GM06990 (cell line): ENCODE measurements at regions not wholly inside any gene's neighbourhood (a gene's known extent, or its start where the extent isn't known, plus 50 kb on each side); places are given as distances from the start of the nearest gene placed in this dataset.
"Not testable (repeated sequence)": the region's sequence is repeated elsewhere in the genome, so short reads cannot be mapped to it uniquely, and the experiment has no call there.

Experiments used
- DNase-seq: peaks from one replicate; pipeline ENCODE4 v3.0.0-alpha.2; 2011; ENCODE audit not compliant: insufficient read length; ENCODE audit errors: extremely low read depth
- H3K27me3 ChIP-seq: replicated peaks from 2 replicates; pipeline ENCODE4 v1.6.0; 2011; ENCODE audit warnings: low read length; ENCODE audit not compliant: control insufficient read depth, insufficient read depth
- H3K36me3 ChIP-seq: 2 replicates; pipeline ENCODE4 v1.5.1; 2011; ENCODE audit warnings: low read length; ENCODE audit not compliant: control insufficient read depth, insufficient read depth
- H3K4me3 ChIP-seq: replicated peaks from 2 replicates; pipeline ENCODE4 v1.5.1; 2011; ENCODE audit warnings: low read depth, mild to moderate bottlenecking, control low read depth, low read length
- TF ChIP-seq, protein P1 (sequence below): IDR thresholded peaks from 2 replicates; pipeline ENCODE4 v1.5.1; 2011; ENCODE audit warnings: low read length, control low read depth, mild to moderate bottlenecking, inconsistent platforms; ENCODE audit not compliant: insufficient read depth, poor library complexity, severe bottlenecking

DNA sequence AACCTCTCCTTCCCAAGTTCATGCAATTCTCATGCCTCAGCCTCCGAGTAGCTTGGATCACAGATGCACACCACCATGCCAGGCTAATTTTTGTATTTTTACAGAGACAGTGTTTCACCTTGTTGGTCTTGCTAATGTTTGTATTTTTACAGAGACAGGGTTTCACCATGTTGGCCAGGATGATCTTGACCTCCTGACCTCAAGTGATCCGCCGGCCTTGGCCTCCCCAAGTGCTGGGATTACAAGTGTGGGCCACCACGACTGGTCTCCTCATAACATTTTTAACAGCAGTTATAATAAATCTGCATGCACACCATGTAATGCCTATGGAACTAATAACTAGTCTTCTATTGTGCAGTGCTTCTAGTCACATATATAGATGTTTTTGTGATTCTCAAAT is 123.8 kb upstream of the VKORC1L1 start:
- TF ChIP-seq, protein P1, sequence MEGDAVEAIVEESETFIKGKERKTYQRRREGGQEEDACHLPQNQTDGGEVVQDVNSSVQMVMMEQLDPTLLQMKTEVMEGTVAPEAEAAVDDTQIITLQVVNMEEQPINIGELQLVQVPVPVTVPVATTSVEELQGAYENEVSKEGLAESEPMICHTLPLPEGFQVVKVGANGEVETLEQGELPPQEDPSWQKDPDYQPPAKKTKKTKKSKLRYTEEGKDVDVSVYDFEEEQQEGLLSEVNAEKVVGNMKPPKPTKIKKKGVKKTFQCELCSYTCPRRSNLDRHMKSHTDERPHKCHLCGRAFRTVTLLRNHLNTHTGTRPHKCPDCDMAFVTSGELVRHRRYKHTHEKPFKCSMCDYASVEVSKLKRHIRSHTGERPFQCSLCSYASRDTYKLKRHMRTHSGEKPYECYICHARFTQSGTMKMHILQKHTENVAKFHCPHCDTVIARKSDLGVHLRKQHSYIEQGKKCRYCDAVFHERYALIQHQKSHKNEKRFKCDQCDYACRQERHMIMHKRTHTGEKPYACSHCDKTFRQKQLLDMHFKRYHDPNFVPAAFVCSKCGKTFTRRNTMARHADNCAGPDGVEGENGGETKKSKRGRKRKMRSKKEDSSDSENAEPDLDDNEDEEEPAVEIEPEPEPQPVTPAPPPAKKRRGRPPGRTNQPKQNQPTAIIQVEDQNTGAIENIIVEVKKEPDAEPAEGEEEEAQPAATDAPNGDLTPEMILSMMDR = no peak
- Histone ChIP-seq H3K27me3 (no peaks in the 10 kb centered on the region), H3K36me3 (no peaks in the 10 kb centered on the region), H3K4me3 (no peak overlapping the region)
- DNase-seq = no peak

DNA sequence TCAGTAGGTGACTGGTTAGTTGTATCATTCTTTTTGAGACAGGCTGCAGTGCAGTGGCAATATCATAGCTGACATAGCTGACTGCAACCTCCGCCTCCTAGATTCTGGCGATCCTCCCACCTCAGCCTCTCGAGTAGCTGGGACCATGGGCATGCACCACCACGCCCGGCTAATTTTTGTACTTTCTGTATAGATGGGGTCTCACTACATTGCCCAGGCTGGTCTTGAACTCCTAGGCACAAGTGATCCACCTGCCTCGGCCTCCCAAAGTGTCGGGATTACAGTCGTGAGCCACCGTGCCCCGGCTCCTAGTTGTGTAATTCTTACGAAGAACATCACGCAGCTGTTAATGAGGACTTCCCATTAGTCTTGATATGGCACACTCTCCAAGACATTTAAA is 123.4 kb upstream of the VKORC1L1 start:
- DNase-seq = no peak
- Histone ChIP-seq H3K27me3 (no peaks in the 10 kb centered on the region), H3K36me3 (no peaks in the 10 kb centered on the region), H3K4me3 (no peak overlapping the region; the same call in 1 of the 2 replicates)
- TF ChIP-seq, protein P1 = no peak

DNA sequence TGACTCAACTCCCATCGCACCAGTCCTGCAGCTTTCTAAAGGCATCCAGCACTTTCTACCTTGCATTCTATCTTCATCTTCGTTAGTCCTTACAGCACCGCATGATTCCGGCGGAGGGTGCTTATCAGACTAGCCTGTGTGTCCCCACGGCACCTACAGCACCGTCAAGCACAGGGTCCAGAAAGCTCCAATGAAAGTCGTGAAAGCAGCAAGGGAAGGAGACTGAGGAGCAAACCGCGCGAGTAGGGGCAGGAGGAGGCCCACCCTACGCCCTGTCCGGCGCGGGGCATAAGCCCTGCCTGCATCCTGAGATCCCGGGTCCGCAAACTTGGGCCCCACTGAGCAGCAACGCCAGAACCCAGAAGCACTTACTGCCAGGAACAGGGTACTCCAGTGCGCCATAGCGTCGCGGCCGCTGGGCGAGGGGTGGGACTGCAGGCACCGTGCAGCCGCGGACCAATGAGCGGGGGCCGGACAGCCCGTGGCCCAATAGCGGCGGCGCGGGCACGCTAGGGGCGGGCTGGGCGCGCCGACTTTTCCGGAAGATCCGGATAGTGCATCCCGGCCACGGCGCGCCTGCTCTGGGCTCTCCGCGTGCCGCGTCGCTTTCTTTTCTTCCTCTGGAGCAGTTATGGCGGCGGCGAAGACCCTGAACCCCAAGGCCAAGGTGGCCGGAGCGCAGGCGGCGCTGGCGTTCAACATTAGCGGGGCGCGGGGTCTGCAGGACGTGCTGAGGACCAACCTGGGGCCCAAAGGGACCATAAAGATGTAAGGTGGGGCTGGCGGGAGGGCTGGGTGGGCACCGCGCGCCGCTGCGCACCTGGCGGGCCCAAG is 122.1 kb upstream of the VKORC1L1 start:
- TF ChIP-seq, protein P1 = no peak
- DNase-seq = peak; percentile 94
- Histone ChIP-seq H3K27me3 (no peaks in the 10 kb centered on the region), H3K36me3 (no peaks in the 10 kb centered on the region), H3K4me3 (peak overlapping the region; percentile 100)

DNA sequence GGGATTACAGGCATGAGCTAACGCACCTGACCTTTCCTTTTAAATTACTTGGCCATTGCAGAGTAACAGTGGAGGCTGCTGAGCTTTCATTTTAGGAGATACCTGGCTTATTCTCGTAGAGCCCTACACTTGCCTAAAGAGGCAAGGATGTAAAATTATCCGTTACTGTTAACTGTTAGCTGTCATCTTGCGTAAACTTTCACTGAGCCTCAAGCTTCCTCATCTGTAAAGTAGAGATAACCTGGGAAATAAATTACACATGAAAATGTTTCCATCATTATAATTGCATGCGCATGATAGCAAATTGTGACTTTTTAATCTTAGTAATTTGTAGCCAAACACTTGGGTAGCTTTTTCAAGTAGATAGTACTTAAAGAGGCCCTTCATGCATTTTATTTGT is 118.8 kb upstream of the VKORC1L1 start:
- not testable (repeated sequence) for DNase-seq

DNA sequence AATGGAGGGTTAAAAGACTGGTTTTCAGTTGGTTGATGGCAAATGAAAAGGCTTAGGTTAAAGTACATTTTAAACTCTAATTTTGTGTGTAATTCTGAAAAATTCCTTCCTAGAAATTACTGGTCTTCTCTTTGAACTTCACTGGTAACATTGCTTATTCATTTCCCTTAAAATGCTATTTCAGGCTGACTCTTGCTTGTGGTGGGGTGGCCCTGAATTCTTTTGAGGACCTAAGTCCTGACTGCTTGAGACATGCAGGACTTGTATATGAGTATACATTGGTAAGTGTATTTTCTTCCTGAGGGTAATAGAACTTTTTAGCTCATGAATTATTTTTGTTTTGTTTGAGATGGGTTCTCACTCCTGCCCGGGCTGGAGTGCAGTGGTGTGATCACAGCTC is 113.9 kb upstream of the VKORC1L1 start:
- not testable (repeated sequence) for H3K27me3 ChIP-seq, H3K36me3 ChIP-seq, DNase-seq, H3K4me3 ChIP-seq

More for the DNA sequence above, 118.8 kb upstream of the VKORC1L1 start:
- not testable (repeated sequence) for H3K4me3 ChIP-seq, H3K27me3 ChIP-seq, H3K36me3 ChIP-seq

DNA sequence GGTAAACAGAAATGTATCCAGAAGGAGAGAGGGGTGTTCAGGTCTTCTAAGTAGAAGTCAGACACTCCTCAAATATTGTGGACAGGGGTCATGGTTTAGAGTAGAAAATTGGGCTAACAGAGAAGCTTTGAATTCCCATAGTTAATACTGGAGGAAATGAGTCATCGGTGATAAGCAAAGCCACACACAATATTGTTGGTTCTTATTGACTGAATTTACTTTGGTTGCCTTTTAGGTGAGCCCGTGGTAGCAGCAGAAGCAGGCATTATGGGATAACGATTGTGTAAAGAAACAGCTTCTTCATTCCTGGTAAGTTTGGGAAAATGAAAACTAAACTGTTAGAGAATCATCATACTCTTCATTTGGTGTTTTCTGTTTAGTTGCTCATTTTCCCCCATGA is 110.2 kb upstream of the VKORC1L1 start:
- not testable (repeated sequence) for DNase-seq, H3K27me3 ChIP-seq, H3K36me3 ChIP-seq, H3K4me3 ChIP-seq

DNA sequence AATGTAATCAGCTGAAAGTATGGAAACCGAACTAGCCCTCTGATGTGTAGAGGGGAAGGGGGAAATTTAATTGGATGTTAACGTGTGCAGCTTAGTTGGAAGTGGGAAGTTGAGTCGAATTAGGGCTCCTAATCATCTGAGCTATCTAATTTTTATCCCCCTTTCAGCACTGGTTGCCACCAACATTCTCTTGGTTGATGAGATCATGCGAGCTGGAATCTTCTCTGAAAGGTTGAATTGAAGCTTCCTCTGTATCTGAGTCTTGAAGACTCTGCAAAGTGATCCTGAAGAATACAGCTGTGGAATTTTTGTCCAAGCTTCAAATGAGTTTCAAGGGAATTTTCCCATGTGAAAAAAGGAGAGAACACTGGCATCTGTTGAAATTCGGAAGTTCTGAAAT is 109.8 kb upstream of the VKORC1L1 start:
- not testable (repeated sequence) for H3K36me3 ChIP-seq, H3K27me3 ChIP-seq, DNase-seq

DNA sequence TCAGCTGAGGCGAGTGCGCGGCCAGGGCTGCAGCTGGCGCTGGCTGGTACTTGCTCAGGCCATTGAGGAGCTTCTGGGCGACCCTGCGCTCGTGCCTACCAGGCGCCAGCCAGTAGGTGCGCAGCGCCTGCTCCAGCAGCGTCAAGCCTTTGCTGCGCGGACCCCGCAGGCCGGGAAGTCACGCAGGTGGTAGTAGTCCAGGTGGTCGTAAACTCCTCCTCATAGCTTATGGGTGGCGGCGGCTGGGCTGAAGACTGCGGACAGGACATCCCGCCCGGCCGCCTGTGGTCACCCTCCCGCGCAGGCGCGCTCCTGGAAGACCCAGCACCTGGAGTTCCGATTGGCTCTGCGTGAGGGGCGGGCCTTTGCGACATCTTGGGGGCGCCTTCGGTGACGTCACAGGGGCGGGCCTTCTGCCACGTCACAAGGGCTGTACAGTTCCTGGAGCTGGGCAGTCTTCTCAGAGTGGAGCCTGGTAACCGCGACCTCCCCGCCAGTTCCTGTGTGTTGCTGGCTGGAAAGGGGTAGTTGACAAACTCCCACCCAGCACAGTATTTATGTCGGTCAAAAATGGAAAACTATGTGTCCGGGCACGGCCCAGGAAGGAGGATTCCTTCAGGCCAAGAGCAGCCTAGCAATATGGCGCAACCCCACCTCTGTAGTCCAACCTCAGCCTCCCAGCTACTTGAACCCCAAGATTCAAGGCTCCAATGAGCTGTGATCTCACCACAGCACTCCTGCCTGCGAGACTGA is 102.2 kb upstream of the VKORC1L1 start:
- peak overlapping the region; percentile 91 for H3K4me3 ChIP-seq
- not testable (repeated sequence) for H3K36me3 ChIP-seq, H3K27me3 ChIP-seq
- peak; percentile 90 for DNase-seq

More for the DNA sequence above, 109.8 kb upstream of the VKORC1L1 start:
- H3K4me3 ChIP-seq = not testable (repeated sequence)

DNA sequence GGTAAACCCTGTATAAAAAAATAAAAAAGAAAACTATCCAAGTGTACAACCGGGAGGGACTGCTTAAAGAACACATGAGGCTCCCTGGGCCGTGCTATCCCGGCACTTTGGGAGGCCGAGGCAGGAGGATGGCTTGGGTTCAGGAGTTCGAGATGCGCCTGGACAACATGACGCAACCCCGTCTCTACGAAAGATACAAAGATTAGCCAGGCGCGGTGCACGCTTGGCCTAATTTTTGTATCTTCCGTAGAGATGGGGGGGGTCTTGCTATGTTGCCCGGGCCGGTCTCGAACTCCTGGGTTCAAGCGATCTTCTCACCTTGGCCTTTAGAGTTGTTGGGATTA is 101.7 kb upstream of the VKORC1L1 start:
- H3K36me3 ChIP-seq, H3K27me3 ChIP-seq: not testable (repeated sequence)
- DNase-seq = peak; percentile 18
- H3K4me3 ChIP-seq = peak overlapping the region; percentile 58

DNA sequence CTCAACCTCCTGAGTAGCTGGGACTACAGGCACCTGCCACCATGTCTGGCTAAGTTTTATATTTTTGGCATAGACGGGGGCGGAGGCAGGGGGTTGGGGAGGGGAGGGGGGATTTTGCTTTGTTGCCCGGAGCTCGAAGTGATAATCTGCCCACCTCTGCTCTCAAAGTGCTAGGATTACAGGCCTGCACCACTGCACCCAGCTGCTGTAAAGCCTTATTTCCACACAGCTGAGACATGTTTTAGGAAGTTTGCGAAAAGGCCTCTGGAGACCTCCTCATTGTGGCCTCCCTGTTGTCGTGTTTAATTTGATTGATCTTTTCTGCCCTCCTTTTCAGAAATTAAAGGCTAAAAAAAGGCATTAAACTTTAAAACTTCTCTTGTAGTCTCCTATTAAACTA is 96.2 kb upstream of the VKORC1L1 start:
- not testable (repeated sequence) for H3K4me3 ChIP-seq, H3K27me3 ChIP-seq, H3K36me3 ChIP-seq, DNase-seq

DNA sequence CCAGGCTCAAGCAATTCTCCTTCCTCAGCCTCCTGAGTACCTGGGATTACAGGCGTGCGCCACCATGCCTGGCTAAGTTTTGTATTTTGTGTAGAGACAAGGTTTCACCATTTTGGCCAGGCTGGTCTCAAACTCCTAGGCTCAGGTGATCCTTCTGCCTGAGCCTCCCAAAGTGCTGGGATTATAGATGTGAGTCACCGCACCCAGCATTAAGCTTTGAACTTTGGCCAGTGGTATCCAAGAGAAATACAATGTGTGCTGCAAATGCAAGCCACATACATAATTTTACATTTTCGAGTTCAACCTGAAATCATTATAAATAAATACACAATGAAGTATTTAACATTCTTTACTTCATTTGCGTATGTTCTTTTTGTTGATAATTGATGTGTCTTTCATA is 82.9 kb upstream of the VKORC1L1 start:
- DNase-seq, H3K4me3 ChIP-seq, H3K36me3 ChIP-seq, H3K27me3 ChIP-seq: not testable (repeated sequence)
